Astrocyte (in vitro differentiated cells and primary cell): ENCODE measurements at regions not wholly inside any gene's neighbourhood (a gene's known extent, or its start where the extent isn't known, plus 50 kb on each side); places are given as distances from the start of the nearest gene placed in this dataset.

Experiments
- EZH2 ChIP-seq: IDR thresholded peaks from 2 replicates; pipeline ENCODE4 v1.6.1; 2012; ENCODE audit warnings: mild to moderate bottlenecking, low read length, inconsistent platforms; ENCODE audit not compliant: insufficient read depth
- TF ChIP-seq, protein P1 (sequence below): IDR thresholded peaks from 2 replicates; pipeline ENCODE4 v1.5.1; 2011; ENCODE audit warnings: low read depth, mild to moderate bottlenecking, inconsistent platforms, low read length, moderate library complexity; ENCODE audit not compliant: insufficient read depth

DNA sequence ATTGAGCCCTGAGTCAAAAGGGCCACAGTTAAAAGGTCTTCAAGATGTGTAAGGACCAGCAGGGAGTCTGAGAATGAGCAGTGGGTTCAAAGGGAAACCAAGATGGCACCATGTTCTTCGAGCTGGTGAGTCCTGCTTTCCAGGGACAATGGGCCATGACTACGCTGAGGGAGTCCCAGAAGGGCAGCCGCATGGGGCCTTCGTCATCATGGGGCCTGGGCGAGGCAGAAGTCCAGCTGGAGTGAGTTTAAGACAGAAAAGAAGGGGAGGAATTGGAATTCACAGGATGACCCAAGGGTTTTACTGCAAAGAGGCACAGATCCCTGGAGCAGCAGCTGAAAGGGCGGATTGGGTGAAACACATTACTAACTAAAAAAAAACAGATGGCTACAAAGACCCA lies 340.8 kb upstream of the MYT1L start:
- TF ChIP-seq, protein P1, sequence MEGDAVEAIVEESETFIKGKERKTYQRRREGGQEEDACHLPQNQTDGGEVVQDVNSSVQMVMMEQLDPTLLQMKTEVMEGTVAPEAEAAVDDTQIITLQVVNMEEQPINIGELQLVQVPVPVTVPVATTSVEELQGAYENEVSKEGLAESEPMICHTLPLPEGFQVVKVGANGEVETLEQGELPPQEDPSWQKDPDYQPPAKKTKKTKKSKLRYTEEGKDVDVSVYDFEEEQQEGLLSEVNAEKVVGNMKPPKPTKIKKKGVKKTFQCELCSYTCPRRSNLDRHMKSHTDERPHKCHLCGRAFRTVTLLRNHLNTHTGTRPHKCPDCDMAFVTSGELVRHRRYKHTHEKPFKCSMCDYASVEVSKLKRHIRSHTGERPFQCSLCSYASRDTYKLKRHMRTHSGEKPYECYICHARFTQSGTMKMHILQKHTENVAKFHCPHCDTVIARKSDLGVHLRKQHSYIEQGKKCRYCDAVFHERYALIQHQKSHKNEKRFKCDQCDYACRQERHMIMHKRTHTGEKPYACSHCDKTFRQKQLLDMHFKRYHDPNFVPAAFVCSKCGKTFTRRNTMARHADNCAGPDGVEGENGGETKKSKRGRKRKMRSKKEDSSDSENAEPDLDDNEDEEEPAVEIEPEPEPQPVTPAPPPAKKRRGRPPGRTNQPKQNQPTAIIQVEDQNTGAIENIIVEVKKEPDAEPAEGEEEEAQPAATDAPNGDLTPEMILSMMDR: no peak
- no peak for TF ChIP-seq EZH2
